Astrocyte of the cerebellum (primary cell): ENCODE measurements at regions not wholly inside any gene's neighbourhood (a gene's known extent, or its start where the extent isn't known, plus 50 kb on each side); places are given as distances from the start of the nearest gene placed in this dataset.
A peak's percentile ranks its signal among the peaks of the same experiment; 100 is the strongest.

Source experiments
- DNase-seq: peaks from one replicate; pipeline ENCODE4 v3.0.0-alpha.2; 2011; ENCODE audit warnings: low read depth
- H3K4me3 ChIP-seq: 2 replicates; pipeline ENCODE4 v1.5.1; 2011; ENCODE audit warnings: mild to moderate bottlenecking, low read depth, low read length, moderate library complexity
- CTCF ChIP-seq: IDR thresholded peaks from 2 replicates; pipeline ENCODE4 v1.5.1; 2012; ENCODE audit warnings: low read length, low read depth, moderate library complexity, mild to moderate bottlenecking; ENCODE audit errors: missing control alignments
- in situ Hi-C: cut with HindIII; loops from 2 replicates; pipeline ENCODE4 v1.10.0; 2017; ENCODE audit warnings: low sequenced_read_pairs

- H3K4me3 ChIP-seq = no peak overlapping the region
- no peak for TF ChIP-seq CTCF
- no peak for DNase-seq
- in situ Hi-C loops = no loop called here
Measured at GRCh38 chr7:17033245-17033644, 151.5 kb upstream of the AGR3 start.

- TF ChIP-seq CTCF = no peak
- no peak for DNase-seq
- H3K4me3 ChIP-seq = no peak overlapping the region
- in situ Hi-C loops = no loop called here
Measured at GRCh38 chr7:17036584-17036983, 154.8 kb upstream of the AGR3 start.

- TF ChIP-seq CTCF = no peak
- peak; percentile 54 for DNase-seq
- no peak overlapping the region for H3K4me3 ChIP-seq
- in situ Hi-C loops = no loop called here
Measured at GRCh38 chr7:17037356-17037755, 155.6 kb upstream of the AGR3 start.

- no peak for DNase-seq
- no peak for TF ChIP-seq CTCF
- no peak overlapping the region for H3K4me3 ChIP-seq
- in situ Hi-C loops = no loop called here
Measured at GRCh38 chr7:17038160-17038782, 156.5 kb upstream of the AGR3 start.

GRCh38 chr7:17038783-17039170 lies 157.0 kb upstream of the AGR3 start:
- no peak overlapping the region for H3K4me3 ChIP-seq
- no peak for DNase-seq
- no peak for TF ChIP-seq CTCF
- in situ Hi-C loops = no loop called here

GRCh38 chr7:17039372-17039771 lies 157.6 kb upstream of the AGR3 start:
- in situ Hi-C loops = no loop called here
- no peak for DNase-seq
- no peak overlapping the region for H3K4me3 ChIP-seq
- TF ChIP-seq CTCF = no peak

GRCh38 chr7:17040716-17041115 lies 158.9 kb upstream of the AGR3 start:
- no peak overlapping the region for H3K4me3 ChIP-seq
- DNase-seq = no peak
- in situ Hi-C loops = no loop called here
- TF ChIP-seq CTCF = no peak
